ENCODE measurements at regions not wholly inside any gene's neighbourhood (a gene's known extent, or its start where the extent isn't known, plus 50 kb on each side); places are given as distances from the start of the nearest gene placed in this dataset.

GRCh38 chr10:123513870-123514269, 152.3 kb upstream of the GPR26 start (continued):
- TF ChIP-seq ETV1 (tag; conservative IDR thresholded peaks at IDR 0.05; ENCODE audit: low read depth) (no peak), MAFF (IDR thresholded peaks at IDR 0.05; ENCODE audit: low read length) (no peak), ZEB2 (IDR thresholded peaks at IDR 0.05) (no peak), ZNF586 (CRISPR knock-in tag; conservative IDR thresholded peaks at IDR 0.05) (no peak), KAT8 (IDR thresholded peaks at IDR 0.05; ENCODE audit: low read depth) (no peak), CEBPZ (IDR thresholded peaks at IDR 0.05; ENCODE audit: borderline replicate concordance, low read depth, low read length) (no peak), ELF1 (tag; IDR thresholded peaks at IDR 0.05) (no peak)
- TF ChIP-seq, protein P1, sequence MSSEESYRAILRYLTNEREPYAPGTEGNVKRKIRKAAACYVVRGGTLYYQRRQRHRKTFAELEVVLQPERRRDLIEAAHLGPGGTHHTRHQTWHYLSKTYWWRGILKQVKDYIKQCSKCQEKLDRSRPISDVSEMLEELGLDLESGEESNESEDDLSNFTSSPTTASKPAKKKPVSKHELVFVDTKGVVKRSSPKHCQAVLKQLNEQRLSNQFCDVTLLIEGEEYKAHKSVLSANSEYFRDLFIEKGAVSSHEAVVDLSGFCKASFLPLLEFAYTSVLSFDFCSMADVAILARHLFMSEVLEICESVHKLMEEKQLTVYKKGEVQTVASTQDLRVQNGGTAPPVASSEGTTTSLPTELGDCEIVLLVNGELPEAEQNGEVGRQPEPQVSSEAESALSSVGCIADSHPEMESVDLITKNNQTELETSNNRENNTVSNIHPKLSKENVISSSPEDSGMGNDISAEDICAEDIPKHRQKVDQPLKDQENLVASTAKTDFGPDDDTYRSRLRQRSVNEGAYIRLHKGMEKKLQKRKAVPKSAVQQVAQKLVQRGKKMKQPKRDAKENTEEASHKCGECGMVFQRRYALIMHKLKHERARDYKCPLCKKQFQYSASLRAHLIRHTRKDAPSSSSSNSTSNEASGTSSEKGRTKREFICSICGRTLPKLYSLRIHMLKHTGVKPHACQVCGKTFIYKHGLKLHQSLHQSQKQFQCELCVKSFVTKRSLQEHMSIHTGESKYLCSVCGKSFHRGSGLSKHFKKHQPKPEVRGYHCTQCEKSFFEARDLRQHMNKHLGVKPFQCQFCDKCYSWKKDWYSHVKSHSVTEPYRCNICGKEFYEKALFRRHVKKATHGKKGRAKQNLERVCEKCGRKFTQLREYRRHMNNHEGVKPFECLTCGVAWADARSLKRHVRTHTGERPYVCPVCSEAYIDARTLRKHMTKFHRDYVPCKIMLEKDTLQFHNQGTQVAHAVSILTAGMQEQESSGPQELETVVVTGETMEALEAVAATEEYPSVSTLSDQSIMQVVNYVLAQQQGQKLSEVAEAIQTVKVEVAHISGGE (CRISPR knock-in tag; IDR thresholded peaks at IDR 0.05), result no peak
